NCI-H446 (cell line): ENCODE measurements at regions not wholly inside any gene's neighbourhood (a gene's known extent, or its start where the extent isn't known, plus 50 kb on each side); places are given as distances from the start of the nearest gene placed in this dataset.
"Not testable (repeated sequence)": the region's sequence is repeated elsewhere in the genome, so short reads cannot be mapped to it uniquely, and the experiment has no call there.

ENCODE experiments used
- DNase-seq, 2 experiments: peaks; one replicate each; lab custom pipeline; 2025; lab: John Stamatoyannopoulos, UW

DNA sequence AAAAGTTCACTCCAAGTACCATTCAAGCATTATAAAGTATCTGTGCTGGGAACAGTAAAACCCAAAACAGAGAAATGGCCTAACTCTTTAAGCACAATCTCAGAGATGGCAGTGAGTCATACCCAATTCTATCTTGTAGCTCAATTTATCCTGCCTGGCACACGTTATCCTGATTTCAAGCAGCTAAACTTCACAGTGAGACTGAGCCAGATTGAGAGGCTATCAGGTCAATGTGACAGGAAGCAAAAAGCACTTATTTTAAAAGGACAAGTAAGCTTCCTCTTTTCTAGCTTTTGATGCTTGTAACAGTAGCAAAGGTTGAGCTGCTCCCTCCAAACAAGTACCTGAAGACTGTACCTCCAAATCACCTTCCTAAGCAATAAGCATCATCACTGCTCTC is 324.9 kb downstream of the NAF1 start:
- DNase-seq, result no peak

- no peak for DNase-seq
Observed at GRCh38 chr4:162839814-162840213, 326.9 kb downstream of the NAF1 start.

- DNase-seq, result no peak
Observed at GRCh38 chr4:162838671-162839070, 328.0 kb downstream of the NAF1 start.

GRCh38 chr4:162837679-162838078 is 329.0 kb downstream of the NAF1 start:
- DNase-seq, result no peak

DNA sequence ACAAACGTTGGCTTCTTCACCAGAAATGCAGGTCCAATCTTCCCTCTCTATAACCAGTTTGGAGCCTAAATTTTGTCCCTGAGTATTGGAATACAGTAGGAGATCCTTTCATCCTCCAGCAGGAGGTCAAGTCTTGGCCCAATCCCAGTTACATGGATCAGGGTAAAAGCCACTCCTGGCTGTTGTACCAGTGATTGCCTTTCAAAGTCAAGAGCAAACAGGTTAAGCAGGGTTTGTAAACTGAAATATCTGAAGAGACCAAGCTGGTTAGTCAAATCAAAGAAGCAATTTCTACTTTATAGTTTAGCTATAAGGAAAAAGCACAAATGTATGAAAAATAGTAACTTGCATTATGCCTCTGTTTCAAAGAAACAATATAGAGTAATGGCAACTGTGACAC is 329.4 kb downstream of the NAF1 start:
- DNase-seq, result no peak

GRCh38 chr4:162836773-162837172 is 329.9 kb downstream of the NAF1 start:
- DNase-seq, result no peak

DNA sequence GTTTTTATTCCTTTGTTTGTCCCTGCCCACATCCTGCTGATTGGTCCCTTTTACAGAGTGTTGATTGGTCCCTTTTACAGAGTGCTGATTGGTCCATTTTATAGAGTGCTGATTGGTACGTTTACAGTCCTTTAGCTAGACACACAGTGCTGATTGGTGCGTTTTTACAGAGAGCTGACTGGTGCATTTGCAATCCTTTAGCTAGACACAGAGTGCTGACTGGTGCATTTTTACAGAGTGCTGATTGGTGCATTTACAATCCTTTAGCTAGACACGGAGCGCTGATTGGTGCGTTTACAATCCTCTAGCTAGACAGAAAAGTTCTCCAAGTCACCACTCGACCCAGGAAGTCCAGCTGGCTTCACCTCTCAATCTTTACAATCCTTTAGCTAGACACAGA is 330.4 kb downstream of the NAF1 start:
- not testable (repeated sequence) for DNase-seq

DNA sequence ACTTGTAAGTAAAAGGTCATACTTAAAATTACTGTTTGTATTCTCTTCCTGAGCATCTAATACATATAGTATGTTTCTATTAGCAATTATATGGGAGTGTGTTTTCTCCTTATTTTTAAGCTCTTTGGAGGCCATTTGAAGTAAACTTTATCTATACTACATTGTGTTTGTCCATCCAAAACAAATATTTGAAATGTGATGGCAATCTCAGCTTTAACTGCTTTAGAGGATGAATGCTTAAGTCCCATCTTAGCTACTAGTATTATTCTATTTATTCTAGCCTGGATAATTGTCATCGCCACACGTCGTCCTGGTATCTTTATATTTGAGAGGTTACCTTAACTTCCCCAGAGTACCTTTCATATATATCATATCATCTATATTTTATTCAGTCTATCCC is 335.8 kb downstream of the NAF1 start:
- DNase-seq, result no peak

DNA sequence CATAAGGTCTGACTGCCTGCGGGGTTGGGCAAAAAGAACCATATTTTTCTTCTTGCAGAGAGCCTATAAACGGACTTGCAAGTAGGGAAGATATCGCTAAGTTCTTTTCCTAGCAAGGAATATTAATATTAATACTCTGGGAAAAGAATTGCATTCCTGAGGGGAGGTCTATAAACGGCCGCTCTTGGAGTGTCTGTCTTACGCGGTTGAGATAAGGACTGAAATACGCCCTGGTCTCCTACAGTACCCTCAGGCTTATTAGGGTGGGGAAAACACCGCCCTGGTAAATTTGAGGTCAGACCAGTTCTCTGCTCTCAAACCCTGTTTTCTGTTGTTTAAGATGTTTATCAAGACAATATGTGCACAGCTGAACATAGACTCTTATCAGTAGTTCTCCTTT is 349.3 kb downstream of the NAF1 start:
- not testable (repeated sequence) for DNase-seq

GRCh38 chr4:162804351-162804924 is 362.3 kb downstream of the NAF1 start:
- DNase-seq, result no peak

DNA sequence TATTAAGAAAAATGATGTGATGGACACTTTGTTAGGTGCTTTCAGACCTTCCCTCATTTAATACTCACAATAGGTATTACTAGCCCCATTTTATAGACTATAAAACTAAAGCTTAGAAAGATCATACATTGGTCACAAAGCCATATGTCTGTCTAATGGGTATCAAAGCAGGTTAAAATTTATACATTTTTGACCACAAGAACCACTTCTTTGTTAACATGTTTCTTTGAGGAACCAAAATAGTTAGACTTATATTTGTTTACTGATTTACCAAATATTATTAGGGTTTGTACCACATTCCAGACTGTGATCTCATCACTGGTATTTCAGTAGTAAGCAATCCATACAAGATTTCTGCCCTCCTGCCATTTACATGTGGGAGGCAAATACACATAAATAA is 363.3 kb downstream of the NAF1 start:
- DNase-seq, result no peak

DNA sequence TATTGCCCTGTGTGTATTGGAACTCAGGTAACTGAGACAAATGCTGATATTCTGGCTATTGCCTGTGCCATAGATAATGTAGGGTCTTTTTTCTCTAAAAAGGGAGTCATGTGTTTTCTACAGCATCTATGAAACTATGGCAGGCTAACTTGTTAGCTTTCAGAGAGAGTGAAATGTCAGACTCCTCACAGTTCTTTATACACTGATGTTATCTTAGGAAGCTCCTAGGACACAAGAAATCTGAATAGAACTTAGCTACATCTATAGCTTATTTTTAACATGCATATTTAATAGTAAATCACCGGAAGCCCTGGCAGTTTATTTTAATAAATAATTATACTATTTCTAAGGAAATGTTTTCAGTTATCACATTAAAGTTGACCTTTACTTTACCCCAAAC is 369.6 kb downstream of the NAF1 start:
- DNase-seq, result no peak

DNA sequence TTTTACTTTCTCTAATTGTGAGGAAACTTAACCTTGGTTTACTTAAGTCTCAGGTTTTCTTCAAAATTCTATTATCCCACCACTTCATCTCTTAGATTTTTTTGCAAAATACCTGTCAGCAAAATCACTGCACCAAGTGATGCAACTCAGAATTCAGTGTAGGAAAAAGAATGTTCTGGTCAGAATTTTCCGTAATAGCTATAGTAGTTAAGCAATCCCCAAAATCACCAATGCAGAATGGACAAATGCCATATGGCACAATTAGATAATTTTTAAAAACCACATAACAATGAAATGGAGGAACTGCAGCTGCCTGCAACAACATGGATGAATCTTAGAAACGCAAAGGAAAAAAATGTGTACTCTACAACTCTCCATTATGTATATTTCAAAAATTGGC is 373.1 kb downstream of the NAF1 start:
- no peak for DNase-seq

DNA sequence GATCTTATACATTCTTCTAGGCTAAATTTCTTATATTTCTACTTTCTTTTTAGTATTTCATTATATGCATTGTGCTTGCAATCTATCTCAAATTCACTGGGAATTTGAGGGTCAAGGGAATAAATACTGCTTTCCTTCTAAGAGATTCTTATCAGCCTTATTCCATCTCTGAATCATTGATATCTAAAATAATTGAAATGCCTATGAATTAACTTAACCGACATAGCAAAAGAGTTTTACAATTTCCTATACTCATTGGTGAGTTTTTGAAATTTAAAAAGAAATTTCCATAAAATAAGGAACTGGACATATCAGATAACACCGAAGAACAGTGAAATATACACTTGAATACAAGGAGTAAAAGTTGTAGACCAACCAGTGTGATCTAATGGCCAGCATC is 373.7 kb downstream of the NAF1 start:
- DNase-seq, result no peak

GRCh38 chr4:162791226-162791625 is 375.5 kb downstream of the NAF1 start:
- no peak for DNase-seq

GRCh38 chr4:162787120-162787519 is 379.6 kb downstream of the NAF1 start:
- no peak for DNase-seq

DNA sequence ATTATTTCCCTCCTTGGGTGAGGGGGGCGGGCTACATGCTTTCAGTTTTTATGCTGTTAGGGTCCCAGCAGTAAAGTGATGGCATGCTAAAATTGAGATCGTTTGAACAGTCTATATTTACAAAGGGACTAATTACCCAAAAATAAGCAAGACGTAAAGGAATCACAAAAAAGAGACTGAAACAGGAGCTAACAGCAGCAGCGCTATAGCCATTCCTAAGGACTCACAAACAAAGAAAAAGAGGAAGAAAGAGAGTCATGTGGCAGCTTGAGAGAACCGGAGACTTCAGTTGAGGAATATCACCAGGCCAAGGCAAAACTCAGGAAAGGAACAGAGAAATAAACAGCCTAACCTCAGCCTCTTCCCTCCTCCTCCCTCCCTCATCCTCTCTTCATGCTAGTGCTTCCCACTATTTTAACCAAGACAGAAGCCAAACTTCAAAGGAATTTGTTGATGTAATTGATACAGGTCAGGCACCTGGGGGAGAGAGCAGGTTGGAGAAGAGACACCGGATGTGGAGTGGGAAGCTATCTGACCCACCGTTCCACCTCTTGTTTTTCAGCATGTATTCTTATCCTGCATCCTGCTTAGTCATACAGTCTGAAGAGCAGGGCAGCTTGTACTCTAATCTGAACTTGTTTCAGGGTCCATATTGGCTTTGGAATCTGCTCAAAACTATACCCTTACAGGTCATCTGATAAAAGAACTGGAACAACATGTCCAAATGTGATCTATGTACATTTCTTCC is 383.7 kb downstream of the NAF1 start:
- no peak for DNase-seq

DNA sequence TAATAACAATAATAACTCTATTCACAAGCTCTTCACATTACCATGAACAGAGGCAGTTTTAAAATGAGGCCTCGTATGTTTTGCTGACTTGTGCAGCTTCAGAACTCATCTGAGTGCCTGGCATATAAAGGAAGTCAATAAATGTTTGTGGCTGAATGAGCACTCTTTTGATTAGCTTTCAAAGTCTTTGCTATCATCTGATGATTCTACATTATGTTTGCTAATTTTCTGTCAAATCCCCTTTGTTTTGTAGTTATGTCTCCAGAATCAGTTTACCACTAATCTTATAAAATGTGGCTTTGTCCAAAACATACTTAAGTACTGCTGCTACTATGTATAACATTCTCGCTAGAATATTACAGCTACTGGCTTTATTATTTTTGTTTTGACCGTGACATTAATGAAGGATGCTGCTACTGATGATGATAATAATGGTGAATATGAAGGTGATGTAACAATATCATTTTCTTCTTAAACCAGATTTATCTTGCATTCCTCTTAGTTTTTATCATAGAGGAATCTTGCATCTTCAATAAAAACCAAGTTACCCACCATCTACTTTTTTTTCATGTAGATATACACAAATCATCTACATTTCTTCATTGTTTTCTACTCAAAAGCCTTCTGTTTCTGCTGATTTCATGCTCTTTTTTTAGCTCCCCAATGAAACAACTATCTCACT is 384.5 kb downstream of the NAF1 start:
- no peak for DNase-seq

DNA sequence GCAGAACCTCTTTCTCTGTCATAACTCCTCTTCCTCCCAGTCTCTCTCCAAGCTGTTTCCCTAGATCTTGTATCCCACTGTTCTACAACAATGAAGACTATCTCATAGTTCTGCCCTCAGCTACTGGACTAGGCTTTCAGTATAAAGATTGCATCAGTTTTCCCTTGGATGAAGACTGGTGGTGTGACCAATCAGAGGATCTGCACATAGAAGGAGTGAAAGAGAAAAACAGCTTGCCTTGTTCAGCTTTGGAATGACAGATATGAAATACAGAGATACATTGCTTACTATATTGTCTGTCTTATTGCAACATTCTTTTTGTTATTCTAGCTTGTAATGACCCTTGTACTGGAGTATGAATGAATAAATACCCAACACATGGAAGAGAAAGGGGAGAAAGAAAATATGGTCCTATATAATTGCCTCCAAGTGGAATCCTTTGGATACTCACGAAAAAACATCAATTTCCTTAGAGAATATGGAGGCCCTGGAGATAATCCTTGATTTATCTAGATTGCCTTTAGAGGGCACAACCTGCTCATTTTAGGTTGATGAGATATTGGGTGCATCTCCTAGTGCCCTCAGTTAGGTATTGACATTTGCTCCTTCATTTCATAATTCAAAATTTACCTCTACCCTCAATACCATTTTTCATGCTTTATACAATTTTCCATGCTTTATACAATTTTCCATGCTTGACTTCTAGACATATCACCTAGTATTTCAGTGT is 395.8 kb downstream of the NAF1 start:
- no peak for DNase-seq

GRCh38 chr4:162767083-162767482 is 399.6 kb downstream of the NAF1 start:
- no peak for DNase-seq

DNA sequence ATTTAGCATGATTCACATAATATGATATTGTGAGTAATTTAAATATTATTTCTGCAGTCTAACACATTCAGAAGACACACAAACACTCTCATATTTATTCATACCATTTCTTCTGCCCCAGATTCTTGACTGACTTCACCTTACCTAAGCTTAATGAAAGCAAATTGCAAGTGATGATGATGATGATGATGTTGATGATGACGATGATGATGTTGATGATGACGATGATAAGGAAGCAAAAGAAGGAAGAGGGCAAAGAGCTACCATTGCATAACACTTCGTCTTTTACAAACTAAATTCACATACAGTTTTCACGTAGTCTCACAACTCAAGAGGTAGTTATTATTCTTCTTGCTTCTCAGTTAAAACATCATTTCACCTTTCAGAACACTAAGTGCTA is 404.7 kb downstream of the NAF1 start:
- no peak for DNase-seq

DNA sequence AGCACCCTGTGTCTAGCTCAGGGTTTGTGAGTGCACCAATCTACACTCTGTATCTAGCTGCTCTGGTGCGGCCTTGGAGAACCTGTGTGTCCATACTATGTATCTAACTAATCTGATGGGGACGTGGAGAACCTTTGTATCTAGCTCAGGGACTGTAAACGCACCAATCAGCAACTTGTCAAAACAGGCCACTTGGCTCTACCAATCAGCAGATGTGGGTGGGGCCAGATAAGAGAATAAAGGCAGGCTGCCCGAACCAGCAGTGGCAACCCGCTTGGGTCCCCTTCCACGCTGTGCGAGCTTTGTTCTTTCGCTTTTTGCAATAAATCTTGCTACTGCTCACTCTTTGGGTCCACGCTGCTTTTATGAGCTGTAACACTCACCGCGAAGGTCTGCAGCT is 426.5 kb downstream of the NAF1 start:
- DNase-seq, result not testable (repeated sequence)

- DNase-seq, result not testable (repeated sequence)
Observed at GRCh38 chr4:162739596-162739995, 427.1 kb downstream of the NAF1 start.
